GM12878 (cell line): ENCODE measurements at regions not wholly inside any gene's neighbourhood (a gene's known extent, or its start where the extent isn't known, plus 50 kb on each side); places are given as distances from the start of the nearest gene placed in this dataset.

Experiments used
- ATAC-seq: fragments of 200-7000 bp; cut with Tn5 transposase; 3 replicates; pipeline ENCODE4 v1.9.1; 2020; ENCODE audit warnings: mild to moderate bottlenecking, moderate library complexity
- BruUV-seq: library from RNA; stranded (reverse); fragments of 400-500 nt; replicated peaks from 2 replicates; lab custom pipeline; 2021; lab: Mats Ljungman, UMichigan
- CTCF ChIA-PET: fragments of 300-600 bp; sonication (Branson Sonifier 250); formaldehyde crosslinking; extraction: SDS; loops from one replicate; lab custom pipeline; 2021; ENCODE audit warnings: inconsistent platforms; lab: Yijun Ruan, JAX
- POLR2A ChIA-PET: fragments of 350-600 bp; formaldehyde crosslinking; extraction: SDS; loops from one replicate; lab custom pipeline; 2021; ENCODE audit warnings: inconsistent platforms; lab: Charles Lee
- RAD21 ChIA-PET: fragments of 300-600 bp; sonication (Branson Sonifier 250); formaldehyde crosslinking; loops from one replicate; lab custom pipeline; 2023; ENCODE audit warnings: antibody characterized with exemption; ENCODE audit not compliant: unreplicated experiment; lab: Charles Lee
- SMC1A ChIA-PET: fragments of 300-600 bp; sonication (Branson Sonifier 250); formaldehyde crosslinking; loops from one replicate; lab custom pipeline; 2023; ENCODE audit not compliant: unreplicated experiment, uncharacterized antibody; lab: Charles Lee
- DNase-seq: peaks from one replicate; pipeline ENCODE4 v3.0.0-alpha.2; 2011; ENCODE audit warnings: low read depth, low spot score
- FAIRE-seq: peaks from 3 replicates; lab custom pipeline; 2011; peaks lifted over from hg19 to GRCh38; lab: Jason Lieb, UNC
- H2AFZ ChIP-seq: 2 replicates; pipeline ENCODE4 v1.6.0; 2011; ENCODE audit warnings: low read depth, low read length, control low read depth; ENCODE audit not compliant: control insufficient read depth
- H3K27ac ChIP-seq: 2 replicates; pipeline ENCODE4 v1.5.1; 2011; ENCODE audit warnings: control low read depth; ENCODE audit not compliant: control insufficient read depth, insufficient read depth
- H3K27me3 ChIP-seq, 2 experiments: replicated peaks in 1 of 2; 2 replicates each; pipeline versions ENCODE4 v1.6.0 to v1.6.1; 2011; ENCODE audit warnings: low read length in 1 of 2; ENCODE audit not compliant: control insufficient read depth in 2 of 2, insufficient read depth in 2 of 2
- H3K36me3 ChIP-seq, 2 experiments: 2 replicates each; pipeline ENCODE4 v1.5.1; 2011; ENCODE audit warnings: low read length in 1 of 2; ENCODE audit not compliant: control insufficient read depth in 2 of 2, insufficient read depth in 2 of 2
- H3K4me1 ChIP-seq: 2 replicates; pipeline ENCODE4 v1.6.1; 2011; ENCODE audit warnings: mild to moderate bottlenecking, low read length, moderate library complexity, mixed read lengths; ENCODE audit not compliant: control insufficient read depth, insufficient read depth
- H3K4me2 ChIP-seq: 2 replicates; pipeline ENCODE4 v1.6.0; 2011; ENCODE audit warnings: control low read depth; ENCODE audit not compliant: control insufficient read depth, insufficient read depth
- H3K4me3 ChIP-seq: fragments of 200-600 bp; sonication (generic); 2 replicates; pipeline ENCODE4 v1.5.1; 2016
- H3K79me2 ChIP-seq: 2 replicates; pipeline ENCODE4 v1.6.0; 2011; ENCODE audit warnings: low read length; ENCODE audit not compliant: control insufficient read depth, insufficient read depth
- H3K9ac ChIP-seq: 2 replicates; pipeline ENCODE4 v1.8.0; 2011; ENCODE audit warnings: low read length, control low read depth, mixed read lengths; ENCODE audit not compliant: control insufficient read depth, insufficient read depth
- H3K9me3 ChIP-seq: replicated peaks from 3 replicates; pipeline ENCODE4 v1.5.1; 2011; ENCODE audit warnings: mild to moderate bottlenecking, low read length; ENCODE audit not compliant: control insufficient read depth, insufficient read depth
- H4K20me1 ChIP-seq: 2 replicates; pipeline ENCODE4 v1.6.0; 2011; ENCODE audit not compliant: control insufficient read depth, insufficient read depth
- CHD1 ChIP-seq: IDR thresholded peaks from 2 replicates; pipeline ENCODE4 v1.6.1; 2012; ENCODE audit warnings: low read depth, low read length, improper control_type of control experiment
- DPF2 ChIP-seq: fragments of 450-650 bp; IDR thresholded peaks from 2 replicates; pipeline ENCODE4 v1.6.1; 2017; ENCODE audit warnings: mild to moderate bottlenecking
- EGR1 ChIP-seq, 2 experiments: IDR thresholded peaks; 1 replicate in 1 of 2; 2 replicates in 1 of 2; pipeline ENCODE4 v1.6.1; 2011 to 2012; ENCODE audit warnings: low read depth in 2 of 2, low read length in 2 of 2, borderline replicate concordance in 1 of 2, mild to moderate bottlenecking in 1 of 2, moderate library complexity in 1 of 2
- JUNB ChIP-seq: IDR thresholded peaks from 2 replicates; pipeline ENCODE4 v1.6.1; 2016; ENCODE audit warnings: antibody characterized with exemption, mild to moderate bottlenecking
- LARP7 ChIP-seq: fragments of 450-650 bp; IDR thresholded peaks from 2 replicates; pipeline ENCODE4 v1.6.1; 2017; ENCODE audit warnings: mild to moderate bottlenecking
- MYC ChIP-seq: IDR thresholded peaks from 2 replicates; pipeline ENCODE4 v1.6.1; 2011; ENCODE audit warnings: mild to moderate bottlenecking, low read length, moderate library complexity, inconsistent platforms; ENCODE audit not compliant: insufficient read depth, insufficient replicate concordance, insufficient read length, severe bottlenecking
- PML ChIP-seq: IDR thresholded peaks from 2 replicates; pipeline ENCODE4 v1.6.1; 2012; ENCODE audit warnings: low read length, inconsistent platforms
- RAD51 ChIP-seq: fragments of 450-650 bp; IDR thresholded peaks from 2 replicates; pipeline ENCODE4 v1.6.1; 2016; ENCODE audit warnings: moderate library complexity, mild to moderate bottlenecking, inconsistent platforms
- RB1 ChIP-seq: fragments of 450-650 bp; formaldehyde crosslinking; IDR thresholded peaks from 2 replicates; pipeline ENCODE4 v1.6.1; 2017; ENCODE audit warnings: mild to moderate bottlenecking, borderline replicate concordance
- TCF3 ChIP-seq: IDR thresholded peaks from 2 replicates; pipeline ENCODE4 v1.6.1; 2012; ENCODE audit warnings: low read depth, mild to moderate bottlenecking, low read length, borderline replicate concordance; ENCODE audit not compliant: insufficient read depth
- ZBED1 ChIP-seq: IDR thresholded peaks from 2 replicates; pipeline ENCODE4 v1.6.1; 2016; ENCODE audit warnings: borderline replicate concordance
- WGBS: methylation state at CpG from one replicate; pipeline ENCODE4 v1.1.6; 2016; ENCODE audit warnings: low lambda C conversion rate; ENCODE audit not compliant: insufficient replicate concordance, insufficient coverage; ENCODE audit errors: missing lambda C conversion rate; 5-methylcytosine and 5-hydroxymethylcytosine counted together
- in situ Hi-C: fragments of 300-500 bp; cut with MboI; formaldehyde crosslinking; loops from 9 replicates; pipeline ENCODE4 v1.14.3; 2018; ENCODE audit warnings: mixed read lengths
- intact Hi-C: fragments of 100-400 bp; cut with micrococcal nuclease; formaldehyde crosslinking; loops from one replicate; pipeline ENCODE4 v1.14.2; 2022; ENCODE audit not compliant: unreplicated experiment
- TF ChIP-seq, protein P1 (sequence below): fragments of 450-650 bp; IDR thresholded peaks from 2 replicates; pipeline ENCODE4 v1.6.1; 2018; ENCODE audit warnings: borderline replicate concordance, mild to moderate bottlenecking; ENCODE audit not compliant: partially characterized antibody
- TF ChIP-seq, protein P2 (sequence below), 3 experiments: IDR thresholded peaks in 2 of 3; conservative IDR thresholded peaks in 1 of 3; 2 replicates each; pipeline ENCODE4 v1.5.1; 2011; ENCODE audit warnings: low read depth in 3 of 3, low read length in 3 of 3, mild to moderate bottlenecking in 3 of 3, control low read depth in 2 of 3, moderate library complexity in 2 of 3, inconsistent platforms in 1 of 3, mixed read lengths in 1 of 3; ENCODE audit not compliant: control insufficient read depth in 2 of 3, insufficient read depth in 1 of 3; ENCODE audit errors: extremely low read depth in 1 of 3
- TF ChIP-seq, protein P3 (sequence below): fragments of 450-650 bp; IDR thresholded peaks from 2 replicates; pipeline ENCODE4 v1.6.1; 2014; ENCODE audit warnings: mild to moderate bottlenecking

DNA sequence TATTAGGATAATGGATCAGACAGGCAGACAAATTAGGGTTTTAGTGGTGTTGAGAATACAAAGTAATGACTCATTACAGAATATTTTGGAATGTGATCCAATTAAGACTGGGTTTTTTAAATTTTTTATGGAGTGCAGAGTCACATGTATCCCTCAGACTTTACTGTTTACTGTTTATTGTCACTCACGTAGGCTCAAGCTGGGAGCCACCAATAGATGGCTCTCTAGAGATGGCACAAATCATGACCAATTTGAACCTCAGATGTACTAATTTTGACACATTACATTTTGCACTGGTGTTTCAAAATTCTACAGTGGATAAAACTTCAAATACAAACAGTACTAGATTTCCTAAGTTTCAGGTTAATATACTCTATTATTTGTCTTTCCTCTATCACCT is 53.6 kb upstream of the ANO3 start:
- no peaks in the 10 kb centered on the region for H3K9me3 ChIP-seq
- ATAC-seq = no peak
- TF ChIP-seq, protein P1, sequence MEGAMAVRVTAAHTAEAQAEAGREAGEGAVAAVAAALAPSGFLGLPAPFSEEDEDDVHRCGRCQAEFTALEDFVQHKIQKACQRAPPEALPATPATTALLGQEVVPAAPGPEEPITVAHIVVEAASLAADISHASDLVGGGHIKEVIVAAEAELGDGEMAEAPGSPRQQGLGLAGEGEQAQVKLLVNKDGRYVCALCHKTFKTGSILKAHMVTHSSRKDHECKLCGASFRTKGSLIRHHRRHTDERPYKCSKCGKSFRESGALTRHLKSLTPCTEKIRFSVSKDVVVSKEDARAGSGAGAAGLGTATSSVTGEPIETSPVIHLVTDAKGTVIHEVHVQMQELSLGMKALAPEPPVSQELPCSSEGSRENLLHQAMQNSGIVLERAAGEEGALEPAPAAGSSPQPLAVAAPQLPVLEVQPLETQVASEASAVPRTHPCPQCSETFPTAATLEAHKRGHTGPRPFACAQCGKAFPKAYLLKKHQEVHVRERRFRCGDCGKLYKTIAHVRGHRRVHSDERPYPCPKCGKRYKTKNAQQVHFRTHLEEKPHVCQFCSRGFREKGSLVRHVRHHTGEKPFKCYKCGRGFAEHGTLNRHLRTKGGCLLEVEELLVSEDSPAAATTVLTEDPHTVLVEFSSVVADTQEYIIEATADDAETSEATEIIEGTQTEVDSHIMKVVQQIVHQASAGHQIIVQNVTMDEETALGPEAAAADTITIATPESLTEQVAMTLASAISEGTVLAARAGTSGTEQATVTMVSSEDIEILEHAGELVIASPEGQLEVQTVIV = no peak
- no peak for TF ChIP-seq MYC
- no peak for TF ChIP-seq EGR1 (IDR thresholded peaks at IDR 0.05; ENCODE audit: borderline replicate concordance in 1 of 2, low read depth in 2 of 2, low read length in 2 of 2)
- no peak for TF ChIP-seq CHD1
- TF ChIP-seq, protein P2, sequence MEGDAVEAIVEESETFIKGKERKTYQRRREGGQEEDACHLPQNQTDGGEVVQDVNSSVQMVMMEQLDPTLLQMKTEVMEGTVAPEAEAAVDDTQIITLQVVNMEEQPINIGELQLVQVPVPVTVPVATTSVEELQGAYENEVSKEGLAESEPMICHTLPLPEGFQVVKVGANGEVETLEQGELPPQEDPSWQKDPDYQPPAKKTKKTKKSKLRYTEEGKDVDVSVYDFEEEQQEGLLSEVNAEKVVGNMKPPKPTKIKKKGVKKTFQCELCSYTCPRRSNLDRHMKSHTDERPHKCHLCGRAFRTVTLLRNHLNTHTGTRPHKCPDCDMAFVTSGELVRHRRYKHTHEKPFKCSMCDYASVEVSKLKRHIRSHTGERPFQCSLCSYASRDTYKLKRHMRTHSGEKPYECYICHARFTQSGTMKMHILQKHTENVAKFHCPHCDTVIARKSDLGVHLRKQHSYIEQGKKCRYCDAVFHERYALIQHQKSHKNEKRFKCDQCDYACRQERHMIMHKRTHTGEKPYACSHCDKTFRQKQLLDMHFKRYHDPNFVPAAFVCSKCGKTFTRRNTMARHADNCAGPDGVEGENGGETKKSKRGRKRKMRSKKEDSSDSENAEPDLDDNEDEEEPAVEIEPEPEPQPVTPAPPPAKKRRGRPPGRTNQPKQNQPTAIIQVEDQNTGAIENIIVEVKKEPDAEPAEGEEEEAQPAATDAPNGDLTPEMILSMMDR (IDR thresholded peaks at IDR 0.05 in 2 of 3, conservative IDR thresholded peaks at IDR 0.05 in 1 of 3; ENCODE audit: control insufficient read depth in 2 of 3, extremely low read depth in 1 of 3, insufficient read depth in 1 of 3, low read depth in 3 of 3, low read length in 3 of 3) = no peak
- TF ChIP-seq LARP7 = no peak
- TF ChIP-seq DPF2 = no peak
- no peak for TF ChIP-seq ZBED1
- no peak for TF ChIP-seq JUNB
- no peak for TF ChIP-seq RB1
- TF ChIP-seq TCF3 = no peak
- TF ChIP-seq, protein P3, sequence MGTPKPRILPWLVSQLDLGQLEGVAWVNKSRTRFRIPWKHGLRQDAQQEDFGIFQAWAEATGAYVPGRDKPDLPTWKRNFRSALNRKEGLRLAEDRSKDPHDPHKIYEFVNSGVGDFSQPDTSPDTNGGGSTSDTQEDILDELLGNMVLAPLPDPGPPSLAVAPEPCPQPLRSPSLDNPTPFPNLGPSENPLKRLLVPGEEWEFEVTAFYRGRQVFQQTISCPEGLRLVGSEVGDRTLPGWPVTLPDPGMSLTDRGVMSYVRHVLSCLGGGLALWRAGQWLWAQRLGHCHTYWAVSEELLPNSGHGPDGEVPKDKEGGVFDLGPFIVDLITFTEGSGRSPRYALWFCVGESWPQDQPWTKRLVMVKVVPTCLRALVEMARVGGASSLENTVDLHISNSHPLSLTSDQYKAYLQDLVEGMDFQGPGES = no peak
- TF ChIP-seq RAD51 = no peak
- TF ChIP-seq PML = no peak
- TF ChIP-seq, all 136 proteins: peak for 0
- no peaks in the 10 kb centered on the region for H3K79me2 ChIP-seq
- in situ Hi-C loops (loop anchor here (5.0 kb wide), 1 partner anchor 296 kb away; no protein-coding TSS in a partner anchor), intact Hi-C loops (no loop called here)
- no peaks in the 10 kb centered on the region for H3K27me3 ChIP-seq
- WGBS = 0% methylated on average over 1 of the region's 1 CpG
- H3K4me3 ChIP-seq = no peak overlapping the region
- no peaks in the 10 kb centered on the region for H3K36me3 ChIP-seq
- CTCF ChIA-PET = interaction anchor here (2.0 kb wide), 1 partner anchor 297 kb away, joined by 8 read pairs; no protein-coding TSS in a partner anchor
- H3K9ac ChIP-seq = no peak overlapping the region
- H3K4me2 ChIP-seq = no peak overlapping the region
- POLR2A ChIA-PET = no interaction called here
- H2AFZ ChIP-seq = no peak overlapping the region
- RAD21 ChIA-PET = interaction anchor here (2.0 kb wide), 1 partner anchor 296 kb away, joined by 5 read pairs; no protein-coding TSS in a partner anchor
- DNase-seq = no peak
- BruUV-seq = no TSS peak
- no peak overlapping the region for H3K27ac ChIP-seq
- H3K4me1 ChIP-seq = no peaks in the 10 kb centered on the region
- SMC1A ChIA-PET = no interaction called here
- FAIRE-seq = no peak
- H4K20me1 ChIP-seq = no peaks in the 10 kb centered on the region
